Islet precursor cell (in vitro differentiated cells): ENCODE measurements at regions not wholly inside any gene's neighbourhood (a gene's known extent, or its start where the extent isn't known, plus 50 kb on each side); places are given as distances from the start of the nearest gene placed in this dataset.
"Not testable (repeated sequence)": the region's sequence is repeated elsewhere in the genome, so short reads cannot be mapped to it uniquely, and the experiment has no call there.

Source experiments
- DNase-seq: peaks from one replicate; pipeline ENCODE4 v3.0.0-alpha.2; 2018

DNA sequence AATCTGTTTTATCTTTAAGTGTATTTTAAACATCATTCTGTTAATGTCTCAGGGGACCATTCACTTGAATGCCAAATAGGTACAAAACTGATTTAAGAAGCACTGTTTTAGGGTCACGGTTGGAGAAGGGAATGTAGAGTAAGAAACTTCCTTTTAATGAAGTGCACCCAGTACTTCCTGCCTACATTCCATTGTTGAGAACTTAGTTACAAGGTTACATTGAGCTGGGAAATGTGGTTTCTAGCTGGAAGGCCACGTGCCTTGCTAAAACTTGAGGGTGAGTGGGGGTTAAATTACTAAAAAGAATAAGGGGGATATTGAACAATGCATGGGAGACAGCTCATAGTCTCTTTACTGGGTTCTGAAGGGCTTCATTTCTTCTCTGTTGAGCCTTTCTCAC lies 78.3 kb upstream of the TBC1D5 start:
- no peak for DNase-seq

DNA sequence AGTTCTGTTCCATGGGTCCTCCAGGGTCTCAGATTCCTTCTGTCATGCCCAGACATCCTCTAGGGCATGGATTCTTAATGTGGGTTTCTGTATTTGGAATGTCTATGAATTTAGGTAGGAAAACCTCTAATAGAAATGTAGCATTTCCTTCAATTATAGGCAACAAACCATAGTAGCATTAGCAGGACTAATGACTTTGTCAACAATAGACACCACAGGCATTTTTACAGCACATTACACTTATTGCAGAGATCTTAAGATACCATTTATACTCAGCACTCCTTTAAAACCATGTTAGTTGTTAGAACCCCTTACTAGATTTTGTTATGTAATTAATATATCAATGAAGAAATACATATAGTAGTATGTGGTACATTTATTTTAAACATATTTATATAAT lies 77.8 kb upstream of the TBC1D5 start:
- DNase-seq = no peak

DNA sequence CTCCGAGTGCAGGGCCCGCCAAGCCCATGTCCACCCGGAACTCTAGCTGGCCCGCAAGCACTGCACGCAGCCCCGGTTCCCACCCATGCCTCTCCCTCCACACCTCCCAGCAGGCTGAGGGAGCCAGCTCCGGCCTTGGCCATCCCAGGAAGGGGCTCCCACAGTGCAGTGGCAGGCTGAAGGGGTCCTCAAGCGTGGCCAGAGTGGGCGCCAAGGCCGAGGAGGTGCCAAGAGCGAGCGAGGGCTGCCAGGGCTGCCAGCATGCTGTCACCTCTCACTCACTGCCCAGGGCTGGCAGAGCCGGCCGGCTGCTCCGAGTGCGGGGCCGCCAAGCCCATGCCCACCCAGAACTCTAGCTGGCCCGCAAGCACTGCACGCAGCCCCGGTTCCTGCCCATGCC lies 75.5 kb upstream of the TBC1D5 start:
- not testable (repeated sequence) for DNase-seq

DNA sequence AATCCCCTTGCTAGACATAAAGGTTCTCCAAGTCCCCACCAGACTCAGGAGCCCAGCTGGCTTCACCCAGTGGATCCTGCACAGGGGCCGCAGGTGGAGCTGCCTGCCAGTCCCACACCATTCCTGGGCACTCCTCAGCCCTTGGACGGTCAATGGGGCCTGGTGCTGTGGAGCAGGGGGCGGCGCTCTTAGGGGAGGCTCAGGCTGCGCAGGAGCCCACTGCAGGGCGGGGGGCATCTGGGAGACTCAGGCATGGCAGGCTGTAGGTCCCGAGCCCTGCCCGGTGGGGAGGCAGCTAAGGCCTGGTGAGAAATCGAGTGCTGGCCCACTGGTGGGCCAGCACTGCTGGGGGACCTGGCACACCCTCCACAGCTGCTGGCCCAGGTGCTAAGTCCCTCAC lies 75.1 kb upstream of the TBC1D5 start:
- DNase-seq = no peak

DNA sequence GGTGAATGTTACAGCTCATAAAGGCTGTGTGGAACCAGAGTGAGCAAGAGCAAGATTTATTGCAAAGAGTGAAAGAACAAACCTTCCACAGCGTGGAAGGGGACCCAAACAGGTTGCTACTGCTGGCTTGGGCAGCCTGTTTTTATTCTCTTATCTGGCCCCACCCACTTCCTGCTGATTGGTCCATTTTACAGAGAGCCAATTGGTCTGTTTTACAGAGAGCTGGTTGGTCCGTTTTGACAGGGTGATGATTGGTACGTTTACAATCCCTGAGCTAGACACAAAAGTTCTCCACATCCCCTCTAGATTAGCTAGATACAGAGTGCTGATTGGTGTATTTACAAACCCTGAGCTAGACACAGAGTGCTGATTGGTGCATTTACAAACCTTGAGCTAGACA lies 74.4 kb upstream of the TBC1D5 start:
- not testable (repeated sequence) for DNase-seq

DNA sequence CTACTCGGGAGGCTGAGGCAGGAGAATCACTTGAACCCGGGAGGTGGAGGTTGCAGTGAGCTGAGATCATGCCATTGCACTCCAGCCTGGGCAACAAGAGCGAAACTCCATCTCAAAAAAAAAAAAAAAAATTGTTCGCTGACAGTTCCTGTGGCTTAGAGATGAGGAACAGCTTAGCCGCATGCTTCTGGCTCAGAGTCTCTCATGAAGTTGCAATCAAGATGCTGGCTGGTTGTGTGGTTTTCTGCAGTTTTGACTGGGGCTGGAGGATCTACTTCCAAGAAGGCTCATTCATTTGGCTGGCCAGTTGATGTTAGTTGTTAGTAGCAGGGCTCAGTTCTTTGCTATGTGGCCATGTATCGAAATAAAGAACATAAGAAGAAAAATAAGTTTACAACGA lies 69.9 kb upstream of the TBC1D5 start:
- not testable (repeated sequence) for DNase-seq

DNA sequence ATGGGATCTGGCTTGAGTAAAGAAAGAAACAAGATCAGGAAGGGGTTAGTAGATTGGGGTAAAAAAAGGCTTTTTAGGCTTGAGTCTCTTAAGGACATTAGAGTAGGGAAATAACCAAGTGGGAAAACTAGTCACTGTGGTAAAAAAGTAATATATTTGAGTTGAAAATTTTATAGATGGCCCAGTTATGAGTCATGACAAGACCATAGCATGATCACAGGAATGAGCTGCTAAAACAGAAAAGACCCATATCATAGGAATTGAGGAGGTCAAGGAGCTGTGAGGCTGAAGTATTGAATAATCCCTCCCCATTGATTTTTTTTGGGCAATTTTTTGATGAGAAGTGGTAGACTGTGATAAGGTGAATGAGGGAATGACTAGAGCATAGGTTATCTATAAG lies 69.2 kb upstream of the TBC1D5 start:
- no peak for DNase-seq

DNA sequence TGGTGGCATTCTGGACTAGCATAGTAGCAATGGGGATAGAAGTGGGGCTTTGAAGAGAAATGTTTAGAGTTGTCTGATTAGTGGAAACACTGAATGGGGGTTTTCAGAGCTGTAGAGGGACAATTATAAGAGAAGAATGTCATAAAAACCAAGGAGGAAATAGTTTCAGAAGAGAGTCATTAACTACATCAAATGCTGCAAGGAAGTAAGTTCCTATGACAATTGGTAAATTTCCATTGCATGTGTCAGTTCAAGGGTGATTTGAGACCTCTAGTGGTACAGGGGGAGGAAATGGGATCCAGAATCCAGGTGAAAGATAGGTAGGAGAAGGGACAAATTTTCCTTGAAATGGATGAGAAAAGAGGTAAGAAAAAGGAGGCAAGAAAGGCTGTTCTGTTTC lies 68.3 kb upstream of the TBC1D5 start:
- DNase-seq = no peak

DNA sequence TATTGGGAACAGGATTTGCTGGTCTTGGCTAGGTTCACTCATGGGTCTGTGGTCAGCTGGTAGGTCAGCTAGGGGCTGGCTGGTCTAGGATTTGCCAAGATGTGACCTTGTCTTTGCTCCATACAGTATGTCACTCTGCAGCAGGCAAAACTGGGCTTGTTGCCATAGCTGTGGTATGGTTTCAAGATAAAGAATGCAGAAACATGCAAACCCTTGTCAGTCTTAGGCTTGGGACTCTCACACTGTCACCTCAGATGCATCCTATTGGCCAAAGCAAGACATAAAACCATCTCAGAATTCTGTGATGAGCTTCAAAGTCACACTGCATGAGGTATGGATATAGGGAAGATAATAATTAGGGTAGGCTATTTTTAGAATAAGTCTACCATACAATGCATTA lies 66.6 kb upstream of the TBC1D5 start:
- DNase-seq = no peak

DNA sequence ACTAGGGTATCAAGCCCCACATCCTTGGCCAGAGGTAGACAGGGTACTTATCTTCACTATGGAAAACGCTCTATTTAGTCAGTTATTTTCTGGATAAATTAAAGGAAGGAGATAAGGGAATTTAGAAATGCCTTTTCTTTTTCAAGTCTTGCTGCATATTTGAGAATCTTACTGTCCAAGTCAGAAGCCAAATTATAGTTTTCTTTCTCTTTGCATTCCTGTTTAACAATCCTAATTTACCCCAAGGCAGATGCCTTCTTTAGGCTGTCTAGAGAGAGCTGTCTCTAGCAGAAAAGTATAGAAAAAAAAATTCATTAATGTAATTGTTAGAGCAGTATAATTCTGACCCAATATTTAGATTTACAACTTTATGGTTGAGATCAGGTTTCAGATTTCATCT lies 64.4 kb upstream of the TBC1D5 start:
- no peak for DNase-seq

DNA sequence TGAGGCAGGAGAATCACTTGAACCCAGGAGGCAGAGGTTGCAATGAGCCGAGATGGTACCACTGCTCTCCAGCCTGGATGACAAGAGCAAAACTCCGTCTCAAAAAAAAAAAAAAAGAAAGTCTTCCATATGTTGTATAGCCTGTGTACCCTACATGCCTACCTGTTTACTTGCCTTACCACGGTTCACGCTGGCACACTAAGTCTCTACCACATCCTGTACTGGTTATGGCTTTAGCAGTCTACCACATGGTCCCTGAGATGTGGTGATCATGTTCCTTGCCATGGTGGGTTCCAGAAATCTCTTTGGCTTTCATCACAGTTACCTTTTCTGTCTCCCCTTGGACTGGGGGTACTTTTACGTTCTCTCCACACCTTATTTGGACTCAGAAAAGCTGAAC lies 63.8 kb upstream of the TBC1D5 start:
- DNase-seq = no peak

DNA sequence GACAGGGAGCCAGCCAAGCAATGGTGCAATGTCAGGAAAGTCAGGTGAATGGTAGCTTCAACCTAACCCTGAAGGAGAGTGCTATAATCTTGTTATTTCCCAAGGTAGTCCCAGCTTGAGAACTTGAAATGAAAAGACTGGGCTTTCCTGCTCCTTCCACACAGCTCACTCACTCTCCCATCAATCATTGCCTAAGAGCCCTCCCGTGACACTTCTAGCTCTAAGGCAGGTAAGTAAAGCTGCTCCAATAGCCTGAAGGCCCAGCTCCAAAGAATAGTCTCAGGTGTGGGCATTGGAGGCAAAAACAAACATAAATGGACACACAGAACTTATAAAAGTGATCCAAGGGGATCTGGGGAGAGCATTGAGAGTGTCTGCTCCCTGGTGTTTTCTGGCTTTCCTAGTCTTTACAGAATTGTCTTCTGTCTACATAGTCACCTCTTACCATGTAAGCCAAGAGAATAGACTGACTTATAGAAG lies 63.1 kb upstream of the TBC1D5 start:
- no peak for DNase-seq

DNA sequence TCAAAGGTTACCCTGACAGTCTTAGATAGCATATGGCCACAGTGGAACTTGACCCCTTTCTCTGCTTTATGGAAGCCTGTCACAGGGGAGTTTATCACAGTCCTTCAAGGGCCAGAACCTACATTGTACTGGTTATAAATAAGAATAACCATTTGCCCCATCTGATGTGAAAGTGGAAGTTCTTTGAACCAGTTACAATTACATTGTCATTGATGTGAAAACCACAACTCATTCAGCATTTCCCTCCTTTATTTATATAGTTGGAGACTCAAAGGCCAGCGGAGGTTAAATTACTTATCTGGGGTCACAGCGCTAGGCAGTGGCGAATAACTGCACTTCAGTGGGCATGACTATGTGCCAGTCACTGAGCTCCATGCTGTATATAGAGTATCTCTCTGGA lies 60.5 kb upstream of the TBC1D5 start:
- DNase-seq = no peak

DNA sequence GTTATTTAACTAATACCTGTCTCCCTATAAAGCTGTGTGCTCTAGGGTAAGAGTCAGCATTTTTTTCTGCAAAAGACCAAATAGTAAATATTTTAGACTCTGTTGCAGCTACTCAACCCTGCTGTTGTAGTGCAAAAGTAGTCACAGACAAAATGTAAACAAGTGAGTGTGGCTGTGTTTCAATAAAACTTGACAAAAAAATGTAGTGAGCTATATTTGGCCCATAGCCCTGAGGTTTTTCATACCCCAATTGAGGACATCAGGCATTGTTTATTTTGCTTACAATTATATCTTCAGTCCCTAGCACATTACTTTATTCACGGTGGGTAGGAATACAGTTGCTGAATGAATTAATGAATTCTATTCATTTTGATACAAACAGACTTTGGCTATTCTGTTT lies 58.7 kb upstream of the TBC1D5 start:
- no peak for DNase-seq

DNA sequence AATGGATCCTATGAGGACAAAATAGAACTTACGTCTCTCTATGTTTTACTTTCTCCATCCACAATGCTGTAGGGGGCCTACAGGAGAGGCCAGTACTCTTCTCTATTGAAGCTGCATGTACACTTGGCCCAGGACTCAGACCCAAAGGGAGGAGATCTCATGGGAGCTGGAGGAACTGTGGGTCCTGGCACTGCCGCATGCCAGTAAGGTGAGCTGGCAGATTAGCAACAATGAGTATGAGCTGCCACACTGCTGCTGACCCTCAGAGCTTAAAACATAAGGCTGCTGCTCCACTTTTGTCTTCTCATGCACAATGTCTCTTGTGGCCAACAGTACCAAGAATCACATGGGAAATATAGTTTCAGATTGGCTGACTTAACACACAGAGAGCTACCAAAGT lies 57.8 kb upstream of the TBC1D5 start:
- DNase-seq = no peak

DNA sequence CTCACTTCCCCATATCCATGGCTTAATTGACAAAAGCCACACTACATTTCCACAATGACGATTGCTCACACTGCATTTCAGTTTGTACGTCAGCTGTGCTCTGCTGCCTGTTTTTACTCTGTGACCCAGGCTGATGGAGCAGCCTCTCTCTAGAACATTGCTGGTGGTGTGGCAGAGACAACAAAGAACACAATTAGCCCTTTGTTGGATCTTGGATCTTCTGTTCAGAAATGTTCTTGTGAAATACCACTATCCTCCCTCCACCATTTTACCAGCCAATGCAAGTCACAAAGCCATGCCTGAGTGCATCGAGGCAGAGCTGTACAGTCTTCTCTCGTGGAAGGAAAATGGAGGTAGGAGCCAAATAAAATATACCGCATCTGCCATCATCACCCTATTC lies 56.9 kb upstream of the TBC1D5 start:
- no peak for DNase-seq

DNA sequence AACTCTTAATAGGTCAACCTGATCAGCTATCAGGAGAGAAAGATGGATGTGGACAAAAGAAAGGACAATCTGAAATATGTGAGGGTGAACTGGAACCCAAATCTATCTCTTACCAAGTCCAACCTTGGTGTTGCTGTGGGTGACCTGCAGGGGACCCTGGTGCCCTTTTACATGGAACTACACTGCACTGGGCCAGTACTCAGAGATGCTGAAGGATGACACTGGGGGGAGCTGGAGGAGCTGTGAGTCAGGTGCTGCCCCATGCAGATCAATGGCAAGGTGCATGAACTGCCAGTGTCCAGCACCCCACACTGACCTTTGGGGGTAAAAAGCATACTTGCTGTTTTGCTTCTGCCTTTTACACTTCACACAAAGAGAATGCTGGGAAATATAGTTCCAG lies 55.6 kb upstream of the TBC1D5 start:
- no peak for DNase-seq

DNA sequence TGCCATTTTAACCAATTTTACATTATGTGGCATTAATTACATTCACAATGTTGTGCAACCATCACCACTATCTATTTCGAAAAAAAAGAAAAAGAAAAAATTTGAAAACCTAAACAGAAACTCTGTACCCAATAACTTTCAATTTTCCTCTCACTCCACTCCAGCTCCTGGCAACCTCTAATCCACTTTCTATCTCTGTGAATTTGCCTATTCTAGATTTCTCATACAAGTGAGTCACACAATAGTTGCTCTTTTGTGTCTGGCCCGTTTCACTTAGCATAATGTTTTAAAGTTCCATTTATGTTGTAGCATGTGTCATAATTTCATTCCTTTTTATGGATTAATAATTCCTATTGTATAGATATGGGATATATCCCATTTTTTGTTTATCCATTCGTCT lies 53.3 kb upstream of the TBC1D5 start:
- DNase-seq = no peak

DNA sequence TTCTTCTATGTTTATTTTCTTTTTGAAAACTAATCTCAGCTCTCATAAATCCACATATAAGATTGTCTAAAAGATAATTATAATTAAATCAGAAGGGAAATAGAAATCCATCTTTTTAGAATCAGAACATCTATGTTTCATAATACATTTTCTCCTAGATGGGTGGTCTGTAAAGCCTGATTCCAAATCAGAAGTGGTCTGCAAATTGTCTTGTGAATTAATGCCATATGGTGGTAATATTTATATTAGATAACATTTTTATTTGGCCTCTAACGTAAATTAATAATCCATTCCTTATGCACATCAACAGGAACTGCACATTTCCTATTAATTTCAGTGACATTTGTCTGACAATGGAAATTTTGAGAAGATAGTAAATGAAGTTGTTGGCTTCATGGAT lies 52.8 kb upstream of the TBC1D5 start:
- no peak for DNase-seq

DNA sequence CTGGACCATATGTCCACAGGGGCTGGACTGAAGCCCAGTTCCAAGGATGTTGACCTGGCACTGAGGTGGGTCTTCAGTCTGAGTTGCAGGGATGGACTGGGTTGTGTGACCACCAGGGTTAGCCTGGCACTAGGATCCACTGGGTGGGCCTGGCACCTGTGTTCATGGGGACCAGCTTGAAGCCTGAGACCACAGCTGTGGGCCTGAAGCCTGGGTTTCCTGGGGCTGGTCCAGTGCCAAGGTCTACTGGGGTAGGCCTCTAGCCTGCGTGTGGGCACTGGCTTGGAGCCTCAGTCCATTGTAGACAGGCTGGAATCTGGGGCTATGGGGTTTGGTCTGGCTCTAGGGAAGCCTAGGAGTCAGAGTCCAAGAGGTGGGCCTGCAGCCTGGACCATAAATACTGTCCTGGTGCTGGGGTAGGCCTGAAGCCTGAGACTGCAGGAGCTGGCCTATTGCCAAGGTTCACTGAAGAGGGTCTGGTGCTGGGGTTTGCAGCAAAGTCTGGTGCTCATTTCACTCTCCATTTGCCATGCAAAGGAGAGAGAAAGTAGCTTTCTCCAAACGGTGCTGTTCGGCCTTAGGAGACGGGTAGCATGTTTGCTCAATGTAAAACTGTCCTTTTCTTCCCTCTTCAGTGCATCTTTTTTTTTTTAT lies 51.2 kb upstream of the TBC1D5 start:
- DNase-seq = no peak
